HG03575 (cell line): ENCODE measurements at regions not wholly inside any gene's neighbourhood (a gene's known extent, or its start where the extent isn't known, plus 50 kb on each side); places are given as distances from the start of the nearest gene placed in this dataset.
"Not testable (repeated sequence)": the region's sequence is repeated elsewhere in the genome, so short reads cannot be mapped to it uniquely, and the experiment has no call there.

ENCODE experiments used
- ATAC-seq: cut with Tn5 transposase; IDR thresholded peaks from one replicate; pipeline ENCODE4 v1.9.1; 2021; ENCODE audit not compliant: unreplicated experiment, insufficient number of reproducible peaks, low FRiP score; ENCODE audit errors: extremely low read depth

- ATAC-seq, result no peak
Observed at GRCh38 chr1:224061436-224061835, 52.5 kb upstream of the FBXO28 start.

- ATAC-seq, result no peak
Observed at GRCh38 chr1:224059897-224060427, 53.9 kb upstream of the FBXO28 start.

GRCh38 chr1:224058303-224058702 is 55.6 kb upstream of the FBXO28 start:
- ATAC-seq, result no peak

- no peak for ATAC-seq
Observed at GRCh38 chr1:224057461-224058199, 56.3 kb upstream of the FBXO28 start.

- ATAC-seq, result no peak
Observed at GRCh38 chr1:224054611-224055010, 59.3 kb upstream of the FBXO28 start.

- ATAC-seq, result no peak
Observed at GRCh38 chr1:224054012-224054411, 59.9 kb upstream of the FBXO28 start.

- no peak for ATAC-seq
Observed at GRCh38 chr1:224053456-224053855, 60.5 kb upstream of the FBXO28 start.

- no peak for ATAC-seq
Observed at GRCh38 chr1:224052772-224053171, 61.1 kb upstream of the FBXO28 start.

- ATAC-seq, result not testable (repeated sequence)
Observed at GRCh38 chr1:224051782-224052181, 62.1 kb upstream of the FBXO28 start.

GRCh38 chr1:224051086-224051406 is 62.9 kb upstream of the FBXO28 start:
- ATAC-seq, result no peak

- no peak for ATAC-seq
Observed at GRCh38 chr1:224047538-224047937, 66.4 kb upstream of the FBXO28 start.

- ATAC-seq, result no peak
Observed at GRCh38 chr1:224045556-224045955, 68.4 kb upstream of the FBXO28 start.

- no peak for ATAC-seq
Observed at GRCh38 chr1:224044420-224044819, 69.5 kb upstream of the FBXO28 start.

GRCh38 chr1:224042557-224043118 is 71.3 kb upstream of the FBXO28 start:
- no peak for ATAC-seq

GRCh38 chr1:224041032-224041431 is 72.9 kb upstream of the FBXO28 start:
- no peak for ATAC-seq

GRCh38 chr1:224040423-224040822 is 73.5 kb upstream of the FBXO28 start:
- not testable (repeated sequence) for ATAC-seq

- ATAC-seq, result not testable (repeated sequence)
Observed at GRCh38 chr1:224040006-224040405, 73.9 kb upstream of the FBXO28 start.

- not testable (repeated sequence) for ATAC-seq
Observed at GRCh38 chr1:224038832-224039231, 75.1 kb upstream of the FBXO28 start.

- ATAC-seq, result not testable (repeated sequence)
Observed at GRCh38 chr1:224037362-224037761, 76.5 kb upstream of the FBXO28 start.

- ATAC-seq, result not testable (repeated sequence)
Observed at GRCh38 chr1:224032608-224033276, 81.2 kb upstream of the FBXO28 start.
